Muscle of leg (tissue), 3 donors: ENCODE measurements at regions not wholly inside any gene's neighbourhood (a gene's known extent, or its start where the extent isn't known, plus 50 kb on each side); places are given as distances from the start of the nearest gene placed in this dataset.
A peak's percentile ranks its signal among the peaks of the same experiment; 100 is the strongest.

Source experiments
- DNase-seq: peaks from one replicate; pipeline ENCODE4 v3.0.0; 2013
- H3K27ac ChIP-seq: one replicate; pipeline ENCODE4 v1.5.1; 2013; ENCODE audit warnings: mild to moderate bottlenecking, low read length, control low read depth
- H3K27me3 ChIP-seq: one replicate; pipeline ENCODE4 v1.6.1; 2013; ENCODE audit warnings: low read length; ENCODE audit not compliant: control insufficient read depth, insufficient read depth
- H3K36me3 ChIP-seq: one replicate; pipeline ENCODE4 v1.6.1; 2013; ENCODE audit warnings: low read length; ENCODE audit not compliant: control insufficient read depth, insufficient read depth
- H3K4me1 ChIP-seq: one replicate; pipeline ENCODE4 v1.6.1; 2013; ENCODE audit warnings: low read length; ENCODE audit not compliant: control insufficient read depth, insufficient read depth
- H3K4me3 ChIP-seq: one replicate; pipeline ENCODE4 v1.5.1; 2013; ENCODE audit warnings: low read length, control low read depth
- H3K9me3 ChIP-seq: replicated peaks from 2 replicates; pipeline ENCODE4 v1.6.1; 2013; ENCODE audit warnings: low read depth, low read length; ENCODE audit not compliant: control insufficient read depth
- WGBS: methylation state at CpG from one replicate; pipeline ENCODE4 v1.1.5; 2013; ENCODE audit warnings: missing lambda C conversion rate; ENCODE audit not compliant: insufficient coverage; 5-methylcytosine and 5-hydroxymethylcytosine counted together

DNA sequence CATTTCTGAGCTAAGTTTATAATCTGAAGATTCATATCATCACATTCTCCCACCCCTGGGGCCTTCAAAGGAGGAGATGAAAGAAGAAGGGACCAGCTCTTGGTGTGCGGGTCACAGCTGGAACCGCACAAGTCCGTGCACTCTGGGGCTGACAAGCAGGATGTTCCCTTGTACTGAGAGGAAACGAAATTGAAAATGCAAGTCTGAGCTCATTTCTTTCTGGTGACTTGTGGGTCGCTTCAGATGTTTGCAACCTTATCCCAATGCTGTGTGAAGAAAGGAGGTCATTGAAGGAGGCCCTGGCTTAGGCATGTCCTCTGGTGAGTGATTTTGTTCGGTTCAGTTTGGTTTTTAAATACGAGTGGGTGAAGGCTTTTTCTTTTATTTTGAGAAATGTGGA is 59.6 kb downstream of the C9orf152 start:
- peaks cover 14% of the 10 kb centered on the region for H3K4me1 ChIP-seq
- WGBS = 54% methylated on average over 2 of the region's 7 CpGs
- peaks cover 11% of the 10 kb centered on the region for H3K36me3 ChIP-seq
- peaks cover 4% of the 10 kb centered on the region for H3K9me3 ChIP-seq
- H3K4me3 ChIP-seq = no peak overlapping the region
- H3K27ac ChIP-seq = peak overlapping the region; percentile 54
- DNase-seq = peak; percentile 32
- H3K27me3 ChIP-seq = no peaks in the 10 kb centered on the region

DNA sequence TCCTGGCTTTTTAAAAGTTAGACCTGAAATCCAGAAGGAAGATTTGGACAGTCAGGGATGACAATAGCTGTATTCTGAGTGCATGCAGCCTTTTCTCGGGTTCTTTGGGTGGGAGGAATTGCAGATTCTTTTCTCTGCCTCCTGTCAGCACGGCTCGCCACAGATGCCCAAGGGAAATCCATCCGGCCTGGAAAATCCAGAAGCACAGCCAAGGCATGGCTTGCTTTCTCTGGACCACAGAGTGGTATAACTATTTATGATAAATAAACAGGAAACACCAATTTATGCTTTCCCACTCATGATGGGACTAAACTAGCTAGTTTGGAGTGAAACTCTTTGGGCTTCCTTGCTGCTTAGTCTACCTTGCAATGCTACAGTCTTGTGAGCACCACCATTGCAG is 59.1 kb downstream of the C9orf152 start:
- Histone ChIP-seq H3K4me1 (peaks cover 14% of the 10 kb centered on the region), H3K27ac (peak overlapping the region; percentile 54), H3K27me3 (no peaks in the 10 kb centered on the region), H3K36me3 (peaks cover 11% of the 10 kb centered on the region), H3K4me3 (no peak overlapping the region), H3K9me3 (peaks cover 4% of the 10 kb centered on the region)
- no peak for DNase-seq
- 44% methylated on average over 1 of the region's 4 CpGs for WGBS
